GM12872 (cell line): ENCODE measurements at regions not wholly inside any gene's neighbourhood (a gene's known extent, or its start where the extent isn't known, plus 50 kb on each side); places are given as distances from the start of the nearest gene placed in this dataset.
A peak's percentile ranks its signal among the peaks of the same experiment; 100 is the strongest.

ENCODE experiments used
- TF ChIP-seq, protein P1 (sequence below): IDR thresholded peaks from 3 replicates; pipeline ENCODE4 v1.5.1; 2011; ENCODE audit warnings: low read depth, mild to moderate bottlenecking, low read length, moderate library complexity; ENCODE audit not compliant: insufficient read depth

DNA sequence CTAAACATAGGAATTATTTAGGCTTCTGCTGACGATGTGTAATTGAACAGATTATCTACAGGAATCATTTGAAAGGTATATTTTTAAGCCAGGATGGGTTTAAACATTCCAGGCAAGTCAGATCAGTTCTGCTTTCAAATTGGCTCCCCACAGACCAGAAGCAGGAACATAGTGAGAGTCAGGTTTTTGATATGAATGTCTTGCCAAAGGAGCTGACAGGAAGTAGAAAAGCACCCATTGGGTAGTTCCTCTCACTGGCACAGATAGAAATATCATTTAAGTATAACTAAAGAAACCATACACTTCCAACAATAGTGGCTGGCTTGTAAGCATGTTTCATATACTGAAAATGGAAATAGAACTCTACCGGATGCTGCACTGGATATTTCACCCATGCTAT, 95.2 kb downstream of the CLDN1 start:
- TF ChIP-seq, protein P1, sequence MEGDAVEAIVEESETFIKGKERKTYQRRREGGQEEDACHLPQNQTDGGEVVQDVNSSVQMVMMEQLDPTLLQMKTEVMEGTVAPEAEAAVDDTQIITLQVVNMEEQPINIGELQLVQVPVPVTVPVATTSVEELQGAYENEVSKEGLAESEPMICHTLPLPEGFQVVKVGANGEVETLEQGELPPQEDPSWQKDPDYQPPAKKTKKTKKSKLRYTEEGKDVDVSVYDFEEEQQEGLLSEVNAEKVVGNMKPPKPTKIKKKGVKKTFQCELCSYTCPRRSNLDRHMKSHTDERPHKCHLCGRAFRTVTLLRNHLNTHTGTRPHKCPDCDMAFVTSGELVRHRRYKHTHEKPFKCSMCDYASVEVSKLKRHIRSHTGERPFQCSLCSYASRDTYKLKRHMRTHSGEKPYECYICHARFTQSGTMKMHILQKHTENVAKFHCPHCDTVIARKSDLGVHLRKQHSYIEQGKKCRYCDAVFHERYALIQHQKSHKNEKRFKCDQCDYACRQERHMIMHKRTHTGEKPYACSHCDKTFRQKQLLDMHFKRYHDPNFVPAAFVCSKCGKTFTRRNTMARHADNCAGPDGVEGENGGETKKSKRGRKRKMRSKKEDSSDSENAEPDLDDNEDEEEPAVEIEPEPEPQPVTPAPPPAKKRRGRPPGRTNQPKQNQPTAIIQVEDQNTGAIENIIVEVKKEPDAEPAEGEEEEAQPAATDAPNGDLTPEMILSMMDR: no peak

DNA sequence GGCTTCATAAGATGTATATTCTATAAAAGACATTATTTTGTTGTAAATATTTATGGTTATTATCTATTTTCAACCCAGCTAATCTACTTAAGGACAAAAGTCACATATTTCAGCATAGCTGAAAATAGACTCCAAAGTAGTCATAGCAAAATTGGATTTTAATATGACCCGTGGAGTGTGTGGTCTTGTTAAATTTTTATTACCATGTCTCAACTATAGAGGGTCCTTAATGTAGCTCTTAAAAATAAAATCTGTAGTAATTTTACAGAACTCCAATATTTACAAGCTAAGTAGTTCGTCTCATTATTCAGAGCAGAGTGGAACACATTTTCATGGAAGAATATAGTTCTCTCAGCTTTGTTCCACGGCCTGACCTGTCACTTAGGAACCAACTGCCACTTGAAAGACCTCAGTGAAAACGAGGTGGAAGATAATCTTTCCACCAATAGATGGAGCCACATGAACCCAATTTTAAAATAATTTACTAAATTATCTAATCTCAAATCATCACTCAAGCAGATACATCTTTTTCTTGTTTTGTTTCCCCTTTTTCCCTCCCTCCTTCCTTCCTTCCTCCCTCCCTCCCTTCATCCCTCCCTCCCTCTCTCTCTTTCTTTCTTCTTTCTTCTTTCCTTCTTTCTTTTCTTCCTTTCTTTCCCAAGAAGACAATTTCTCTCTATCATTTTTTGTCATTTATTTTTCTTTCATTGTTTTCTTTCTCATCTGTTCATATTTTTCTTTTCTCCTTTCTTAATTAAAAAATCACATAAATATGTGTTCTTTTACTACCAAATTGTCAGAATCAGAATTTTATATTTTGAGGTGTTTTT, 97.2 kb downstream of the CLDN1 start:
- TF ChIP-seq, protein P1: peak; percentile 28; the same call in 1 of the 3 replicates

DNA sequence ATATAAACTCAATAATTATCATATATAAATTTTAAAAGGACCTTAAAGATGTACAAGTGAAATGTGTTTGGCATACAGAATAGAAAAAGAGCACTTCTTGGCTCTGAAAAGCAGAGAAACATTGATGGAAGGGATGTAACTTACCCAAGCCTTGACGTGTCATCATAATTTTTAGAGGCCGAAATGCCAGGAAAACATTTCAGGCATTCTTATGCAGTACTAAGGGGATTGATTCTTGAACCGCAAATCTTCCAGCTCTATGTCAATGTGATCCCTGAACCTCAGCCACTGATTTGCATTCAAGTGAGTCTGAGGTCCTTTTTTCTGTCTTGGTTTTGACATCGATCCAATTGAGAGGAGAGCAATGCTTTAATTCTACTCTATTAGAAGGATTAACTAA, 97.8 kb downstream of the CLDN1 start:
- TF ChIP-seq, protein P1: no peak

DNA sequence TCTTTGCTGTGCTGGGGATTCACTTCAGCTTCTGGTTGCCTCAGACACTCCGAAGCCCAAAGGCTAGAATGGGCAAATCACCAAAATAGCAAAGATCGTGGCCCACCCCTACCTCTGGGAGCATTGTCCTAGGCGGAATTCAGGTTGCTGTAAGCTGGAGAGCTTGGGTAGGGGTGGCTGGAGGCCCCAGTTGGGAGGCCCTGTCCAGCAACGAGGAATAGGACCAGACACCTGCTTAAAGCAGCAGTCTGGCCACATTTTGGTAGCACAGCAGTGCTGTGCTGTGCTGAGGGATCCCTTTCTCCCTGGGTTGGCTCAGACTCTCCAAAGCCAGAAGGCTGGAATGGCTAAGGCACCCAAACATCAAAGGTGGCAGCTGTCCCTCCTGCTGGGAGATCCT, 99.3 kb downstream of the CLDN1 start:
- TF ChIP-seq, protein P1: no peak

DNA sequence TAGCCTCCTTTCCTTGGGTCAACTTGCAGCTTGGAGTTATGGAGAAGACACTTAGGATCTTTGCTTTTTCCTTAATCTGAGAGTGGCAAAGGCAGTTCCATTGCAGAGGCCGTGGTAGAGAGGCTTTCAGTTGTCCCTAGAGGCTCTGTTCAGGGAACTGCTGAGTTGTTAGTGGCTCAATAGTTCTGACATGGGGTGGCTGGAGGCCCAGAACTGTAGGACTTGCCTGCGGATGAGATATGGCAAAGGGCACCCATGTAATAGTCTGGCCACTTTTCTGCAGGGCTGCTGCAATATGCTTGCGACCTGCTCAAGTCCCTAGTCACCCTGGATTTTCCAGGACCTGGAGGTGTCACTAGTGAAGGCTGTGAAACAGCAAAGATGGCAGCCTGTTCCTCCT, 99.9 kb downstream of the CLDN1 start:
- TF ChIP-seq, protein P1: no peak

DNA sequence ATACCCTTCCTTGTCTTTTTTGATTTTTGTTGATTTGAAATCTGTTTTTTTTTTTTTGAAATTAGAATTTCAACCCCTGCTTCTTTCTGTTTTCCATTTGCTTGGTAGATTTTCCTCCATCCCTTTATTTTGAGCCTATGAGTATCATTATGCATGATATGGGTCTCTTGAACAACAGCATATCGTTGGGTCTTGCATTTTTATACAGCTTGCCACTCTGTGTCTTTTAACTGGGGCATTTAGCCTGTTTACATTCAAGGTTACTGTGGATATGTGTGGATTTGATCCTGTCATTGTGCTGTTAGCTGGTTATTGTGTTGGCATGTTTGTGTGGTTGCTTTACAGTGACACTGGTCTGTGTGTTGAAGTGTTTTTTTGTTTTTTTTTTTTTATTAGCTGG, 99.7 kb upstream of the P3H2 start:
- TF ChIP-seq, protein P1: no peak

DNA sequence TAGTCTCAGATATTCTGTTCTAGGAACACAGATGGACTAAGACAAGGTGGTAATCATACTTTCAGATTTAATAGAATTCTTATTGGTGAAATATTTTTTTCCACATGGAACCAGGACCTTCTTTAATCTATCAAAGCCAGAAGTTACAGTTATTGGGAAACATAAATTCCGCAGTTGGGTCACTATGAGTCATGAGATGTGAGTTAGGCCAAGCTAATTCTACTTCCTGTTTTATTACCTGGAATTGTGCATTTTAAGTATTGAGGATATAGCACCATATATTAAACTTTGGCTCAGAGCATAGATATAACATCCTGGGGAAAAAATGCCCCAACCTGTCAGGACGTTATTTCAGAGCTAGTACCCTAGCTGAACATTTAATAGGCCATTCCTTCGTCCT, 96.4 kb upstream of the P3H2 start:
- TF ChIP-seq, protein P1: no peak
